ENCODE measurements at regions not wholly inside any gene's neighbourhood (a gene's known extent, or its start where the extent isn't known, plus 50 kb on each side); places are given as distances from the start of the nearest gene placed in this dataset.

- CTCF ChIA-PET, result no interaction called here
- no peaks in the 10 kb centered on the region for H3K79me2 ChIP-seq (ENCODE audit: control insufficient read depth, insufficient read depth, low read length)
- H2AFZ ChIP-seq (ENCODE audit: low read depth, low read length), result no peak overlapping the region
- H3K4me1 ChIP-seq (ENCODE audit: control insufficient read depth, extremely low read depth, insufficient read depth, low read length), result no peaks in the 10 kb centered on the region
- H3K9me1 ChIP-seq (replicated peaks; ENCODE audit: control insufficient read depth, extremely low read depth, insufficient read depth, low read length), result no peaks in the 10 kb centered on the region
- no peaks in the 10 kb centered on the region for H3K9me3 ChIP-seq (replicated peaks; ENCODE audit: control insufficient read depth, insufficient read depth, low read length)
- H3K9ac ChIP-seq (replicated peaks; ENCODE audit: extremely low read depth, insufficient read depth, low read length), result no peak overlapping the region
- H3K27ac ChIP-seq (ENCODE audit: insufficient read depth, low read depth, low read length), result no peak overlapping the region
- no peaks in the 10 kb centered on the region for H4K20me1 ChIP-seq (replicated peaks; ENCODE audit: control insufficient read depth, extremely low read depth, insufficient read depth, low read length)
- no peaks in the 10 kb centered on the region for H3K36me3 ChIP-seq (ENCODE audit: control insufficient read depth in 2 of 2, extremely low read depth in 1 of 2, insufficient read depth in 2 of 2, low read length in 2 of 2)
- POLR2A ChIA-PET, result no interaction called here
- dilution Hi-C loops (cut with MboI; ENCODE audit: extremely low pct_ligation_motif_present, low sequenced_read_pairs), result no loop called here
- H3K4me3 ChIP-seq (replicated peaks in 1 of 3; ENCODE audit: insufficient read depth in 1 of 3, low read depth in 1 of 3, low read length in 3 of 3), result no peak overlapping the region
- BruUV-seq (replicated peaks), result no TSS peak
- no peak for FAIRE-seq
- TF ChIP-seq MAX (IDR thresholded peaks at IDR 0.05; ENCODE audit: insufficient read depth, insufficient read length) (no peak), GATA2 (IDR thresholded peaks at IDR 0.05; ENCODE audit: insufficient read depth, insufficient read length, low read depth, low read length) (no peak)
- no peak overlapping the region for H3K4me2 ChIP-seq (ENCODE audit: insufficient read depth, low read length)
- H3K27me3 ChIP-seq (ENCODE audit: control insufficient read depth in 2 of 2, insufficient read depth in 2 of 2, low read length in 2 of 2), result no peaks in the 10 kb centered on the region
- intact Hi-C loops (cut with micrococcal nuclease), result no loop called here
- no peak for DNase-seq (ENCODE audit: low read depth, low spot score)
Observed at GRCh38 chr9:13644675-13645074, 365.2 kb upstream of the MPDZ start.

- H3K9ac ChIP-seq (replicated peaks; ENCODE audit: extremely low read depth, insufficient read depth, low read length), result no peak overlapping the region
- no peaks in the 10 kb centered on the region for H3K79me2 ChIP-seq (ENCODE audit: control insufficient read depth, insufficient read depth, low read length)
- DNase-seq (ENCODE audit: low read depth, low spot score) (no peak), FAIRE-seq (no peak)
- no peaks in the 10 kb centered on the region for H3K36me3 ChIP-seq (ENCODE audit: control insufficient read depth in 2 of 2, extremely low read depth in 1 of 2, insufficient read depth in 2 of 2, low read length in 2 of 2)
- no peaks in the 10 kb centered on the region for H3K27me3 ChIP-seq (ENCODE audit: control insufficient read depth in 2 of 2, insufficient read depth in 2 of 2, low read length in 2 of 2)
- no peaks in the 10 kb centered on the region for H3K9me1 ChIP-seq (replicated peaks; ENCODE audit: control insufficient read depth, extremely low read depth, insufficient read depth, low read length)
- ChIA-PET POLR2A (no interaction called here), CTCF (no interaction called here)
- no peak overlapping the region for H3K27ac ChIP-seq (ENCODE audit: insufficient read depth, low read depth, low read length)
- H3K9me3 ChIP-seq (replicated peaks; ENCODE audit: control insufficient read depth, insufficient read depth, low read length), result no peaks in the 10 kb centered on the region
- intact Hi-C loops (cut with micrococcal nuclease), result no loop called here
- H3K4me3 ChIP-seq (replicated peaks in 1 of 3; ENCODE audit: insufficient read depth in 1 of 3, low read depth in 1 of 3, low read length in 3 of 3), result no peak overlapping the region
- no peaks in the 10 kb centered on the region for H4K20me1 ChIP-seq (replicated peaks; ENCODE audit: control insufficient read depth, extremely low read depth, insufficient read depth, low read length)
- H2AFZ ChIP-seq (ENCODE audit: low read depth, low read length), result no peak overlapping the region
- no TSS peak for BruUV-seq (replicated peaks)
- H3K4me1 ChIP-seq (ENCODE audit: control insufficient read depth, extremely low read depth, insufficient read depth, low read length), result no peaks in the 10 kb centered on the region
- TF ChIP-seq FOS (IDR thresholded peaks at IDR 0.05; ENCODE audit: borderline replicate concordance, insufficient read depth, low read length) (no peak), MAX (IDR thresholded peaks at IDR 0.05; ENCODE audit: insufficient read depth, insufficient read length) (no peak), GATA2 (IDR thresholded peaks at IDR 0.05; ENCODE audit: insufficient read depth, insufficient read length, low read depth, low read length) (no peak), POLR2A (IDR thresholded peaks at IDR 0.05; ENCODE audit: low read depth, low read length) (no peak), EZH2 (IDR thresholded peaks at IDR 0.05; ENCODE audit: borderline replicate concordance, low read depth, low read length, severe bottlenecking) (no peak), MYC (IDR thresholded peaks at IDR 0.05; ENCODE audit: low read depth, low read length) (no peak)
- dilution Hi-C loops (cut with MboI; ENCODE audit: extremely low pct_ligation_motif_present, low sequenced_read_pairs), result no loop called here
- no peak overlapping the region for H3K4me2 ChIP-seq (ENCODE audit: insufficient read depth, low read length)
Observed at GRCh38 chr9:13642646-13643045, 363.2 kb upstream of the MPDZ start.

All from endothelial cell of umbilical vein (primary cell).